OCI-LY7 (cell line): ENCODE measurements at regions not wholly inside any gene's neighbourhood (a gene's known extent, or its start where the extent isn't known, plus 50 kb on each side); places are given as distances from the start of the nearest gene placed in this dataset.

Source experiments
- BruUV-seq: library from RNA; stranded (reverse); fragments of 400-500 nt; replicated peaks from 2 replicates; lab custom pipeline; 2021; lab: Mats Ljungman, UMichigan
- CTCF ChIA-PET: fragments of 300-600 bp; sonication (Branson Sonifier 250); formaldehyde crosslinking; loops from one replicate; lab custom pipeline; 2022; ENCODE audit warnings: antibody characterized with exemption; ENCODE audit not compliant: unreplicated experiment; lab: Charles Lee
- POLR2A ChIA-PET: fragments of 300-600 bp; sonication (Branson Sonifier 250); formaldehyde crosslinking; loops from one replicate; lab custom pipeline; 2022; ENCODE audit warnings: antibody characterized with exemption; lab: Charles Lee
- DNase-seq: peaks from one replicate; pipeline ENCODE4 v3.0.0-alpha.2; 2015; ENCODE audit warnings: low spot score
- H2AFZ ChIP-seq: fragments of 200-600 bp; sonication (generic), shearing (Covaris generic); 2 replicates; pipeline ENCODE4 v1.6.1; 2014; ENCODE audit warnings: mild to moderate bottlenecking, antibody characterized with exemption, low read length, moderate library complexity
- H3K27ac ChIP-seq: fragments of 200-600 bp; sonication (generic); 2 replicates; pipeline ENCODE4 v1.5.1; 2014; ENCODE audit warnings: mixed run types, low read depth, mild to moderate bottlenecking, moderate library complexity, low read length, inconsistent platforms; ENCODE audit not compliant: poor library complexity, severe bottlenecking
- H3K36me3 ChIP-seq: fragments of 200-600 bp; sonication (generic); 2 replicates; pipeline ENCODE4 v1.6.1; 2014; ENCODE audit warnings: mild to moderate bottlenecking, antibody characterized with exemption, low read length, moderate library complexity, mixed read lengths; ENCODE audit not compliant: insufficient read depth
- H3K4me1 ChIP-seq: fragments of 200-600 bp; sonication (generic); 2 replicates; pipeline ENCODE4 v1.5.1; 2014; ENCODE audit warnings: mild to moderate bottlenecking, low read length; ENCODE audit not compliant: insufficient read depth, poor library complexity, severe bottlenecking
- H3K4me2 ChIP-seq: fragments of 200-600 bp; sonication (generic); 2 replicates; pipeline ENCODE4 v1.6.1; 2014; ENCODE audit warnings: mild to moderate bottlenecking, low read length
- H3K4me3 ChIP-seq: fragments of 200-600 bp; sonication (generic); 2 replicates; pipeline ENCODE4 v1.5.1; 2014; ENCODE audit warnings: mild to moderate bottlenecking, low read depth, low read length; ENCODE audit not compliant: poor library complexity, severe bottlenecking
- H3K79me2 ChIP-seq: fragments of 200-600 bp; sonication (generic); 2 replicates; pipeline ENCODE4 v1.6.1; 2016; ENCODE audit warnings: low read depth, mild to moderate bottlenecking, low read length, moderate library complexity, mixed read lengths; ENCODE audit not compliant: insufficient read depth
- H3K9me2 ChIP-seq: fragments of 200-600 bp; sonication (generic); 2 replicates; pipeline ENCODE4 v1.6.1; 2016; ENCODE audit warnings: mild to moderate bottlenecking, low read length, mixed read lengths; ENCODE audit not compliant: insufficient read depth
- H3K9me3 ChIP-seq: fragments of 200-600 bp; sonication (generic); 2 replicates; pipeline ENCODE4 v1.6.1; 2014; ENCODE audit warnings: mild to moderate bottlenecking, mixed run types, low read length, mixed read lengths
- H4K20me1 ChIP-seq: fragments of 200-600 bp; sonication (generic); 2 replicates; pipeline ENCODE4 v1.6.1; 2014; ENCODE audit warnings: mild to moderate bottlenecking, antibody characterized with exemption, low read length, moderate library complexity, mixed read lengths; ENCODE audit not compliant: insufficient read depth
- CTCF ChIP-seq: fragments of 200-600 bp; sonication (generic); conservative IDR thresholded peaks from 2 replicates; pipeline ENCODE4 v1.5.1; 2014; ENCODE audit warnings: mild to moderate bottlenecking, antibody characterized with exemption, low read length, moderate library complexity, mixed read lengths
- EZH2phosphoT487 ChIP-seq: fragments of 200-600 bp; sonication (generic); IDR thresholded peaks from 2 replicates; pipeline ENCODE4 v1.6.1; 2018; ENCODE audit warnings: low read depth, borderline replicate concordance, mild to moderate bottlenecking, mixed run types, antibody characterized with exemption, low read length, moderate library complexity, mixed read lengths
- intact Hi-C: fragments of 100-400 bp; cut with micrococcal nuclease; formaldehyde crosslinking; loops from one replicate; pipeline ENCODE4 v1.10.0; 2022; ENCODE audit not compliant: unreplicated experiment

GRCh38 chr9:31255211-31255610 is 1129.2 kb upstream of the ACO1 start:
- Histone ChIP-seq H3K27ac (no peak overlapping the region), H3K4me1 (no peaks in the 10 kb centered on the region), H3K4me3 (no peak overlapping the region), H2AFZ (no peak overlapping the region), H3K36me3 (no peaks in the 10 kb centered on the region), H3K79me2 (no peaks in the 10 kb centered on the region), H3K4me2 (no peak overlapping the region), H4K20me1 (no peaks in the 10 kb centered on the region), H3K9me2 (no peaks in the 10 kb centered on the region), H3K9me3 (no peaks in the 10 kb centered on the region)
- no peak for TF ChIP-seq EZH2phosphoT487
- no peak for TF ChIP-seq CTCF
- CTCF ChIA-PET: no interaction called here
- DNase-seq: no peak
- POLR2A ChIA-PET: no interaction called here
- intact Hi-C loops: no loop called here
- BruUV-seq: no TSS peak

GRCh38 chr9:31259824-31260223 is 1124.6 kb upstream of the ACO1 start:
- H3K9me3 ChIP-seq: no peaks in the 10 kb centered on the region
- no peak overlapping the region for H3K4me2 ChIP-seq
- no peak overlapping the region for H3K27ac ChIP-seq
- H3K4me1 ChIP-seq: no peaks in the 10 kb centered on the region
- H2AFZ ChIP-seq: no peak overlapping the region
- H3K79me2 ChIP-seq: no peaks in the 10 kb centered on the region
- intact Hi-C loops: no loop called here
- no peak overlapping the region for H3K4me3 ChIP-seq
- TF ChIP-seq EZH2phosphoT487 (no peak), CTCF (no peak)
- no peaks in the 10 kb centered on the region for H3K9me2 ChIP-seq
- no peaks in the 10 kb centered on the region for H3K36me3 ChIP-seq
- DNase-seq: no peak
- POLR2A ChIA-PET: no interaction called here
- CTCF ChIA-PET: no interaction called here
- no peaks in the 10 kb centered on the region for H4K20me1 ChIP-seq
- BruUV-seq: no TSS peak

DNA sequence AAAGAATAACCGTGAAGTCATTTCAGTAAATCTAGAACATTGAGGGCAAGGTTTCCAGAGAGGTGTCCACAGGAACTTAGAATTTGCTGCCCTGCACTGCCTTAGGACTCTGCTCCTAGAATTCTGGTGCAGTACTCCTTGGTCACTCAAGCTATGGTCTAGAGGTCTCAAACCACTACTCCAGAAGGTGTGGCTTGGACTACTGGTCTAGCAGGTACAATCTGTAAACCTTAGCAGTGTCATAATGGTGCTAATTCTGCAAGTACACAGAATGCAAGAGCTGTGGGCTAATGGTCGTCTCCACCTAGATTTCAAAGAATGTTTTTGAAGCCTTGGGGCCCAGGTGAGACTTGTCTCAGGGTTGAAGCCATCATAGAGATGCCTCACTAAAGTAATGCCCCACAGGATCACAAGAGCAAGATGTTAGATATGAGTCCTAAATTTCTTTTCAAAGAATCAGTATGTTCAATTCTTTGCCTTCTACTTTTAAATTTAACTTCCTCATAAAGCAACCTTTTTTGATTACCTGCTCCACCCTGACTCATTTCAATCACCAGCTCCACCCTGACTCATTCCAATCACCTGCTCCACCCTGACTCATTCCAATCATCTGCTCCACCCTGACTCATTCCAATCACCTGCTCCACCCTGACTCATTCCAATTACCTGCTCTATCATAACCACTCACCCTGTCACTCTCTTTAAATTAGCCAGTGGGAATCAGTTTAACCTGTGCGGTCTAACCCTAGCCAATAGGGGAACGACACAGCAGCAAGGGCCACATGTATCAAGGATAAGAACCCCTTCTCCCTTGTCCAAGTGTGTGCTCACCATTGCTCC is 1111.8 kb upstream of the ACO1 start:
- no peaks in the 10 kb centered on the region for H3K36me3 ChIP-seq

More for the DNA sequence above, 1111.8 kb upstream of the ACO1 start:
- TF ChIP-seq CTCF: no peak
- no peak for TF ChIP-seq EZH2phosphoT487
- Histone ChIP-seq H3K27ac (no peak overlapping the region), H3K9me3 (no peaks in the 10 kb centered on the region), H2AFZ (no peak overlapping the region), H4K20me1 (no peaks in the 10 kb centered on the region), H3K4me3 (no peak overlapping the region), H3K9me2 (no peaks in the 10 kb centered on the region), H3K79me2 (no peaks in the 10 kb centered on the region), H3K4me1 (no peaks in the 10 kb centered on the region), H3K4me2 (no peak overlapping the region)
- DNase-seq: no peak
- intact Hi-C loops: no loop called here
- POLR2A ChIA-PET: interaction anchor here (0.7 kb wide), 1 partner anchor 10 kb away, joined by 3 read pairs; no protein-coding TSS in a partner anchor
- BruUV-seq: no TSS peak
- CTCF ChIA-PET: no interaction called here
